ENCODE measurements at regions not wholly inside any gene's neighbourhood (a gene's known extent, or its start where the extent isn't known, plus 50 kb on each side); places are given as distances from the start of the nearest gene placed in this dataset.
"Not testable (repeated sequence)": the region's sequence is repeated elsewhere in the genome, so short reads cannot be mapped to it uniquely, and the experiment has no call there.

GRCh38 chr17:73851091-73851490, 206.8 kb upstream of the SDK2 start:
- no peak for FAIRE-seq
- TF ChIP-seq TAF1 (IDR thresholded peaks at IDR 0.05; ENCODE audit: low read depth, low read length) (no peak), POLR2A (IDR thresholded peaks at IDR 0.05; ENCODE audit: low read depth, low read length) (no peak), PAX5 (IDR thresholded peaks at IDR 0.05; ENCODE audit: insufficient read depth, low read length, severe bottlenecking) (no peak), POLR2AphosphoS5 (IDR thresholded peaks at IDR 0.05; ENCODE audit: low read depth, low read length) (no peak), POU2F2 (IDR thresholded peaks at IDR 0.05; ENCODE audit: low read depth, low read length) (no peak), SPI1 (IDR thresholded peaks at IDR 0.05; ENCODE audit: low read depth, low read length) (no peak)
- no peak for DNase-seq (ENCODE audit: insufficient read length, low spot score)

GRCh38 chr17:73851921-73852320, 207.7 kb upstream of the SDK2 start:
- FAIRE-seq (no peak), DNase-seq (ENCODE audit: insufficient read length, low spot score) (no peak)
- TF ChIP-seq POLR2AphosphoS5 (IDR thresholded peaks at IDR 0.05; ENCODE audit: low read depth, low read length) (no peak), POU2F2 (IDR thresholded peaks at IDR 0.05; ENCODE audit: low read depth, low read length) (no peak), TAF1 (IDR thresholded peaks at IDR 0.05; ENCODE audit: low read depth, low read length) (no peak), PAX5 (IDR thresholded peaks at IDR 0.05; ENCODE audit: insufficient read depth, low read length, severe bottlenecking) (no peak), SPI1 (IDR thresholded peaks at IDR 0.05; ENCODE audit: low read depth, low read length) (no peak), POLR2A (IDR thresholded peaks at IDR 0.05; ENCODE audit: low read depth, low read length) (no peak)

GRCh38 chr17:73855720-73856333, 211.6 kb upstream of the SDK2 start:
- no peak for DNase-seq (ENCODE audit: insufficient read length, low spot score)
- no peak for FAIRE-seq
- no peak for TF ChIP-seq POLR2AphosphoS5 (IDR thresholded peaks at IDR 0.05; ENCODE audit: low read depth, low read length)
- TF ChIP-seq SPI1 (IDR thresholded peaks at IDR 0.05; ENCODE audit: low read depth, low read length) = no peak
- TF ChIP-seq POU2F2 (IDR thresholded peaks at IDR 0.05; ENCODE audit: low read depth, low read length) = no peak
- TF ChIP-seq TAF1 (IDR thresholded peaks at IDR 0.05; ENCODE audit: low read depth, low read length) = no peak
- TF ChIP-seq PAX5 (IDR thresholded peaks at IDR 0.05; ENCODE audit: insufficient read depth, low read length, severe bottlenecking) = no peak
- TF ChIP-seq POLR2A (IDR thresholded peaks at IDR 0.05; ENCODE audit: low read depth, low read length) = no peak

- TF ChIP-seq PAX5 (IDR thresholded peaks at IDR 0.05; ENCODE audit: insufficient read depth, low read length, severe bottlenecking) (no peak), POLR2AphosphoS5 (IDR thresholded peaks at IDR 0.05; ENCODE audit: low read depth, low read length) (no peak), TAF1 (IDR thresholded peaks at IDR 0.05; ENCODE audit: low read depth, low read length) (no peak), POLR2A (IDR thresholded peaks at IDR 0.05; ENCODE audit: low read depth, low read length) (no peak), SPI1 (IDR thresholded peaks at IDR 0.05; ENCODE audit: low read depth, low read length) (no peak), POU2F2 (IDR thresholded peaks at IDR 0.05; ENCODE audit: low read depth, low read length) (no peak)
- FAIRE-seq (no peak), DNase-seq (ENCODE audit: insufficient read length, low spot score) (no peak)
Observed at GRCh38 chr17:73856556-73856955, 212.3 kb upstream of the SDK2 start.

GRCh38 chr17:73859439-73860008, 215.3 kb upstream of the SDK2 start:
- not testable (repeated sequence) for FAIRE-seq; DNase-seq (ENCODE audit: insufficient read length, low spot score)

GRCh38 chr17:73861543-73861942, 217.3 kb upstream of the SDK2 start:
- TF ChIP-seq POU2F2 (IDR thresholded peaks at IDR 0.05; ENCODE audit: low read depth, low read length) (no peak), PAX5 (IDR thresholded peaks at IDR 0.05; ENCODE audit: insufficient read depth, low read length, severe bottlenecking) (no peak), SPI1 (IDR thresholded peaks at IDR 0.05; ENCODE audit: low read depth, low read length) (no peak), POLR2AphosphoS5 (IDR thresholded peaks at IDR 0.05; ENCODE audit: low read depth, low read length) (no peak), POLR2A (IDR thresholded peaks at IDR 0.05; ENCODE audit: low read depth, low read length) (no peak), TAF1 (IDR thresholded peaks at IDR 0.05; ENCODE audit: low read depth, low read length) (no peak)
- DNase-seq (ENCODE audit: insufficient read length, low spot score) = no peak
- FAIRE-seq = no peak

GRCh38 chr17:73863761-73864535, 219.7 kb upstream of the SDK2 start:
- no peak for TF ChIP-seq TAF1 (IDR thresholded peaks at IDR 0.05; ENCODE audit: low read depth, low read length)
- TF ChIP-seq PAX5 (IDR thresholded peaks at IDR 0.05; ENCODE audit: insufficient read depth, low read length, severe bottlenecking) = no peak
- TF ChIP-seq POLR2A (IDR thresholded peaks at IDR 0.05; ENCODE audit: low read depth, low read length) = no peak
- TF ChIP-seq POLR2AphosphoS5 (IDR thresholded peaks at IDR 0.05; ENCODE audit: low read depth, low read length) = no peak
- no peak for TF ChIP-seq SPI1 (IDR thresholded peaks at IDR 0.05; ENCODE audit: low read depth, low read length)
- DNase-seq (ENCODE audit: insufficient read length, low spot score) = no peak
- no peak for FAIRE-seq

GRCh38 chr17:73865831-73866230, 221.6 kb upstream of the SDK2 start:
- TF ChIP-seq POLR2A (IDR thresholded peaks at IDR 0.05; ENCODE audit: low read depth, low read length) (no peak), PAX5 (IDR thresholded peaks at IDR 0.05; ENCODE audit: insufficient read depth, low read length, severe bottlenecking) (no peak)
- DNase-seq (ENCODE audit: insufficient read length, low spot score) (no peak), FAIRE-seq (no peak)

- no peak for TF ChIP-seq POLR2AphosphoS5 (IDR thresholded peaks at IDR 0.05; ENCODE audit: low read depth, low read length)
- no peak for TF ChIP-seq TAF1 (IDR thresholded peaks at IDR 0.05; ENCODE audit: low read depth, low read length)
- no peak for TF ChIP-seq PAX5 (IDR thresholded peaks at IDR 0.05; ENCODE audit: insufficient read depth, low read length, severe bottlenecking)
- no peak for TF ChIP-seq POLR2A (IDR thresholded peaks at IDR 0.05; ENCODE audit: low read depth, low read length)
- TF ChIP-seq POU2F2 (IDR thresholded peaks at IDR 0.05; ENCODE audit: low read depth, low read length) = no peak
- no peak for TF ChIP-seq SPI1 (IDR thresholded peaks at IDR 0.05; ENCODE audit: low read depth, low read length)
- DNase-seq (ENCODE audit: insufficient read length, low spot score) = no peak
- FAIRE-seq = no peak
Observed at GRCh38 chr17:73867056-73867455, 222.8 kb upstream of the SDK2 start.

- FAIRE-seq (no peak), DNase-seq (ENCODE audit: insufficient read length, low spot score) (no peak)
- TF ChIP-seq PAX5 (IDR thresholded peaks at IDR 0.05; ENCODE audit: insufficient read depth, low read length, severe bottlenecking) (no peak), TAF1 (IDR thresholded peaks at IDR 0.05; ENCODE audit: low read depth, low read length) (no peak), POU2F2 (IDR thresholded peaks at IDR 0.05; ENCODE audit: low read depth, low read length) (no peak), SPI1 (IDR thresholded peaks at IDR 0.05; ENCODE audit: low read depth, low read length) (no peak), POLR2A (IDR thresholded peaks at IDR 0.05; ENCODE audit: low read depth, low read length) (no peak), POLR2AphosphoS5 (IDR thresholded peaks at IDR 0.05; ENCODE audit: low read depth, low read length) (no peak)
Observed at GRCh38 chr17:73870068-73870467, 225.8 kb upstream of the SDK2 start.

Measured in GM12891 (cell line).